Endothelial cell of umbilical vein (primary cell): ENCODE measurements at regions not wholly inside any gene's neighbourhood (a gene's known extent, or its start where the extent isn't known, plus 50 kb on each side); places are given as distances from the start of the nearest gene placed in this dataset.

Source experiments
- BruUV-seq: library from RNA; stranded (reverse); fragments of 400-500 nt; replicated peaks from 2 replicates; lab custom pipeline; 2021; lab: Mats Ljungman, UMichigan
- CTCF ChIA-PET: fragments of 300-600, 350-600 bp; sonication (Branson Sonifier 250); formaldehyde crosslinking; loops from one replicate; lab custom pipeline; 2021; ENCODE audit warnings: antibody characterized with exemption, inconsistent platforms; lab: Charles Lee
- POLR2A ChIA-PET: fragments of 300-600, 350-600 bp; sonication (Branson Sonifier 250); formaldehyde crosslinking; loops from one replicate; lab custom pipeline; 2021; ENCODE audit warnings: antibody characterized with exemption, inconsistent platforms; lab: Charles Lee
- DNase-seq: peaks from one replicate; pipeline ENCODE4 v3.0.0-alpha.2; 2011; ENCODE audit warnings: low read depth, low spot score
- FAIRE-seq: peaks from 2 replicates; lab custom pipeline; 2011; peaks lifted over from hg19 to GRCh38; lab: Jason Lieb, UNC
- H2AFZ ChIP-seq: 2 replicates; pipeline ENCODE4 v1.6.0; 2012; ENCODE audit warnings: low read depth, low read length, control low read depth, inconsistent platforms
- H3K27ac ChIP-seq: 2 replicates; pipeline ENCODE4 v1.5.1; 2011; ENCODE audit warnings: low read depth, mild to moderate bottlenecking, control low read depth, low read length, moderate library complexity; ENCODE audit not compliant: insufficient read depth
- H3K27me3 ChIP-seq, 2 experiments: 2 replicates each; pipeline versions ENCODE4 v1.6.0 to v1.6.1; 2011; ENCODE audit warnings: low read length in 2 of 2, mixed read lengths in 1 of 2; ENCODE audit not compliant: control insufficient read depth in 2 of 2, insufficient read depth in 2 of 2
- H3K36me3 ChIP-seq, 2 experiments: 2 replicates in 1 of 2; 3 replicates in 1 of 2; pipeline ENCODE4 v1.5.1; 2011; ENCODE audit warnings: low read length in 2 of 2, mild to moderate bottlenecking in 1 of 2, moderate library complexity in 1 of 2; ENCODE audit not compliant: control insufficient read depth in 2 of 2, insufficient read depth in 2 of 2; ENCODE audit errors: extremely low read depth in 1 of 2
- H3K4me1 ChIP-seq: 3 replicates; pipeline ENCODE4 v1.5.1; 2011; ENCODE audit warnings: mild to moderate bottlenecking, low read length; ENCODE audit not compliant: control insufficient read depth, insufficient read depth; ENCODE audit errors: extremely low read depth
- H3K4me2 ChIP-seq: 2 replicates; pipeline ENCODE4 v1.6.1; 2011; ENCODE audit warnings: low read length, control low read depth, mixed read lengths; ENCODE audit not compliant: insufficient read depth
- H3K4me3 ChIP-seq, 3 experiments: fragments of 200-600 bp in 1 of 3; sonication (generic), shearing (Covaris generic) in 1 of 3; replicated peaks in 1 of 3; 2 replicates each; pipeline ENCODE4 v1.5.1; 2011 to 2016; ENCODE audit warnings: control low read depth in 3 of 3, low read length in 3 of 3, mild to moderate bottlenecking in 2 of 3, inconsistent platforms in 1 of 3, low read depth in 1 of 3, moderate library complexity in 1 of 3; ENCODE audit not compliant: insufficient read depth in 1 of 3
- H3K79me2 ChIP-seq: 2 replicates; pipeline ENCODE4 v1.6.0; 2012; ENCODE audit warnings: low read length, inconsistent platforms; ENCODE audit not compliant: control insufficient read depth, insufficient read depth
- H3K9ac ChIP-seq: replicated peaks from 2 replicates; pipeline ENCODE3; 2011; ENCODE audit warnings: low read length, control low read depth; ENCODE audit not compliant: insufficient read depth; ENCODE audit errors: extremely low read depth
- H3K9me1 ChIP-seq: replicated peaks from 3 replicates; pipeline ENCODE4 v1.6.0; 2011; ENCODE audit warnings: mild to moderate bottlenecking, low read length; ENCODE audit not compliant: control insufficient read depth, insufficient read depth; ENCODE audit errors: extremely low read depth
- H3K9me3 ChIP-seq: replicated peaks from 2 replicates; pipeline ENCODE4 v1.5.1; 2012; ENCODE audit warnings: low read length, inconsistent platforms; ENCODE audit not compliant: control insufficient read depth, insufficient read depth
- H4K20me1 ChIP-seq: replicated peaks from 2 replicates; pipeline ENCODE3; 2011; ENCODE audit warnings: mild to moderate bottlenecking, low read length; ENCODE audit not compliant: control insufficient read depth, insufficient read depth; ENCODE audit errors: extremely low read depth
- CTCF ChIP-seq, 2 donors: IDR thresholded peaks; 1 replicate in 1 of 2; 2 replicates in 1 of 2; pipeline ENCODE4 v1.5.1; 2011; ENCODE audit warnings: low read length in 2 of 2, mild to moderate bottlenecking in 2 of 2, moderate library complexity in 2 of 2, control low read depth in 1 of 2, inconsistent platforms in 1 of 2, low read depth in 1 of 2; ENCODE audit not compliant: insufficient read depth in 1 of 2; ENCODE audit errors: extremely low read depth in 1 of 2
- EZH2 ChIP-seq: IDR thresholded peaks from 2 replicates; pipeline ENCODE4 v1.6.1; 2012; ENCODE audit warnings: borderline replicate concordance, low read depth, mild to moderate bottlenecking, moderate library complexity, low read length, inconsistent platforms; ENCODE audit not compliant: severe bottlenecking
- FOS ChIP-seq: IDR thresholded peaks from 2 replicates; pipeline ENCODE4 v1.6.1; 2011; ENCODE audit warnings: mild to moderate bottlenecking, low read length, moderate library complexity, borderline replicate concordance; ENCODE audit not compliant: insufficient read depth
- GATA2 ChIP-seq: IDR thresholded peaks from 2 replicates; pipeline ENCODE4 v1.7.0; 2011; ENCODE audit warnings: low read depth, mild to moderate bottlenecking, moderate library complexity, mixed read lengths, low read length; ENCODE audit not compliant: insufficient read length, insufficient read depth
- JUN ChIP-seq: IDR thresholded peaks from 2 replicates; pipeline ENCODE4 v1.6.1; 2011; ENCODE audit warnings: borderline replicate concordance, low read depth; ENCODE audit not compliant: insufficient read length, insufficient read depth
- MYC ChIP-seq: IDR thresholded peaks from one replicate; pipeline ENCODE4 v1.6.1; 2011; ENCODE audit warnings: mild to moderate bottlenecking, low read depth, low read length
- POLR2A ChIP-seq: IDR thresholded peaks from 2 replicates; pipeline ENCODE4 v1.6.1; 2012; ENCODE audit warnings: low read depth, mild to moderate bottlenecking, control low read depth, low read length
- POLR2AphosphoS5 ChIP-seq: IDR thresholded peaks from 2 replicates; pipeline ENCODE4 v1.6.1; 2012; ENCODE audit warnings: low read depth, mild to moderate bottlenecking, control low read depth, low read length, moderate library complexity; ENCODE audit not compliant: insufficient read depth
- dilution Hi-C: fragments of 300-500 bp; cut with MboI; formaldehyde crosslinking; loops from one replicate; pipeline ENCODE4 v1.15.0; 2019; ENCODE audit warnings: low sequenced_read_pairs; ENCODE audit not compliant: extremely low pct_ligation_motif_present
- intact Hi-C: fragments of 100-400 bp; cut with micrococcal nuclease; formaldehyde crosslinking; loops from one replicate; pipeline ENCODE4 v1.10.0; 2022
- TF ChIP-seq, protein P1 (sequence below): IDR thresholded peaks from 2 replicates; pipeline ENCODE4 v1.6.1; 2011; ENCODE audit not compliant: insufficient read depth, insufficient read length

DNA sequence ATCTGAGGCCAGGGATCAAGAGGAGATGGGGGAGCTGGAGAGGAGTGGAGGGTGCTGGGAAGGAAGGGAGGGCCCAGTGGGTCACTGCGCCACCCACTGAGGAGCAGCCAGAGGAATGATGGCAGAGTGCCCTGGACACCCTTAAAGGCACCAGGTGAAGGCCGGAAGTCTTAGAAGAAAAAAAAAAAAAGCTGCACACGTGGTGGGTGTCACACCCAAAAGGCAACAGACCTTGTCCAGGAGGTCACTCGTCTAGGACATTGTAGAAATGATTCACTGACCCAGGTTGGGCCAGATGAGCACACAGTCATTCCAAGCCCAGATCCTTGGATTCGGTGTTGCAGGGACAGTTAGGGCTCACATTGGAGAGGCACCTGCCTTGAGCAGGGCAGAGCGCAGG lies 93.5 kb upstream of the TRIM2 start:
- TF ChIP-seq GATA2 (no peak), POLR2A (no peak), MYC (no peak), JUN (no peak), FOS (no peak), CTCF (IDR thresholded peaks at IDR 0.05; ENCODE audit: extremely low read depth in 1 of 2, insufficient read depth in 1 of 2, low read depth in 1 of 2, low read length in 2 of 2) (no peak), POLR2AphosphoS5 (no peak), EZH2 (no peak)
- TF ChIP-seq, protein P1, sequence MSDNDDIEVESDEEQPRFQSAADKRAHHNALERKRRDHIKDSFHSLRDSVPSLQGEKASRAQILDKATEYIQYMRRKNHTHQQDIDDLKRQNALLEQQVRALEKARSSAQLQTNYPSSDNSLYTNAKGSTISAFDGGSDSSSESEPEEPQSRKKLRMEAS = no peak
- dilution Hi-C loops (no loop called here), intact Hi-C loops (no loop called here)
- Histone ChIP-seq H3K9ac (no peak overlapping the region), H3K36me3 (no peaks in the 10 kb centered on the region), H3K9me3 (no peaks in the 10 kb centered on the region), H3K79me2 (no peaks in the 10 kb centered on the region), H3K27ac (no peak overlapping the region), H2AFZ (no peak overlapping the region), H3K4me2 (no peak overlapping the region), H3K4me3 (no peak overlapping the region), H3K27me3 (peaks cover 2% of the 10 kb centered on the region in 2 experiments), H4K20me1 (no peaks in the 10 kb centered on the region), H3K4me1 (no peaks in the 10 kb centered on the region), H3K9me1 (no peaks in the 10 kb centered on the region)
- ChIA-PET POLR2A (interaction anchor here (0.6 kb wide), 1 partner anchor 23 kb away, joined by 3 read pairs; no protein-coding TSS in a partner anchor), CTCF (interaction anchor here (1.0 to 2.4 kb wide), 2 partner anchors 16 to 27 kb away, joined by 3 to 15 read pairs; no protein-coding TSS in a partner anchor)
- BruUV-seq = no TSS peak
- FAIRE-seq (no peak), DNase-seq (no peak)
